Left hindlimb (tissue), 1 donor: ENCODE measurements at regions not wholly inside any gene's neighbourhood (a gene's known extent, or its start where the extent isn't known, plus 50 kb on each side); places are given as distances from the start of the nearest gene placed in this dataset.

ENCODE experiments used
- DNase-seq: peaks from one replicate; pipeline ENCODE4 v3.0.0-alpha.2; 2018

DNA sequence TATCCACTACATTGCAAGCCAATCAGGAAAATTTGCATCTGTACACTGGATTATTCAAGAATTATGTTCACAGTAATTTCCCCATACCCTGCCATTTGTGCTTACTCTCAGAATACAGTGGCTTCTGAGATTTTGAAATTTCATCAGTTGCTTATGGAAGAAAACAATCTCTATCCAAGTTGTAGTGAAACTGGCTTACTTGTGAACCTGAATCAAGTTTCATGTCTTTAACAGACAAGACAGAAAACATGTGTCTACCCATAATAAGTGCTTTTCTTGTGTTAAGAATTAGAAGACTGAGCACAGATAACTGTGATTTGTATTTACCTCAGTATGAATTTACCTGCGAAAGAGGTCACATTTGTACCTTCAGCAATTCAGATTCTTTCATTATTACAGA lies 672.7 kb upstream of the ADGRL2 start:
- no peak for DNase-seq

DNA sequence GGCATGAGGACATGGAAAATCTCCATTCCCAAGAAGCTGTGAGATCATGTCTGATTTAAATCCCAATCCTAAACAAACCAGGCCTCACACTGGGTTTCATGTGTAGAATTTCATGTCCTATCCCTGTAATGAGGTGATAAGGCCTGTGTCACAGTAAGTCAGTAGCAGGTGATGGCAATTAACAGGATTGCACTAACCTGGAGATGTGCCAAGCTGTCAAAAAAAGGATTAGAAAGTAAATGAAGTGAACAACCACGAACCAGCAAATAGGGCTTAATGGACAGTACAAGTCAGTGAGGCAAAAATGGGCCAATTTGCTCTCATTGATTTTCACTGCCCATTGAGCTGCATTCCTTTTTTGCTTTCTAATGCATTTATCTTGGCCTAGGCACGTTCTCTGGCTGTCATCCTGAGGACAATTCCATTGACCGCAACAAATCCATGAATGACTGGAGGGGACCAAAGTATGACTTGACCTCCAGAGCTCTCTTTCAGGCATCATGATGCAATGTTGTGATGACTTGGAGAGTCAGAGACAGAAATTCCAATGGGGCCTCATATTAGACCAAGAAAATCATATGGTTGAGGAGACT lies 673.6 kb upstream of the ADGRL2 start:
- no peak for DNase-seq

DNA sequence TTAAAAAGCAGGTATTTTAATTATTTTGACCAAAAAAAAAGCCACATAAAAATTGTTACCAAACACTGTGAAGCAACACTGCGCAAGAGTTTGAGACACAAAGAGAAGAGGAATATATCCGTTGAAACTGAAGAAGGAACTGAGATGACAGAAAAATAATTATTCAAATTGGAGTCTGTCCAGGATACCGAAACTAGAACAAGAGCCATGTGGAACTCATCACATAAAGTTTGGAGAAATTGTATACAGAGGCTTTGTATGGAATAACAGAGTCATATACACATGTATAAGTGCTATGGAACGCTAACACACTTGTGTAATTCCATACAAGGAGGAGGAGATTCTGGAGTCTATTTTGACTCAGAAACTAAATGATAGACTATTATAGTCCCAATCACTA lies 675.1 kb upstream of the ADGRL2 start:
- no peak for DNase-seq

DNA sequence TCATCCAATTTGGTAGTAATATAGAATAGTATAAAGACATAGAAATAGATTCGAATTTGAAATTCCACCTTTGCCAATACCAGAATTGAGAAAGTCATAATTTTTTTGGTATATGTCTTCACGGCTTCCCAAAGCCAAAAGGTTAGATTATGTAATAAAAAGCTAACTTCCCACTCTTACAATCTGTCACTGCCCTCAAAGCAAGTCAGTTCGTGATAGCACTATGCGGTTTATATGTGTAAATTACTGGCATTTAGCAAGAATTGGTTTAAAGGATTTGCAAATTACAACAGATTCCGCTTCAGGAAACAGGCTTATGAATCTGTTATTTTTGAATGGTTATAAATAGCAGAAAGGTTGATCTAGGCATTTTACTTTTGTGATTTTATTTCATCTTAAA lies 679.4 kb upstream of the ADGRL2 start:
- DNase-seq: no peak

DNA sequence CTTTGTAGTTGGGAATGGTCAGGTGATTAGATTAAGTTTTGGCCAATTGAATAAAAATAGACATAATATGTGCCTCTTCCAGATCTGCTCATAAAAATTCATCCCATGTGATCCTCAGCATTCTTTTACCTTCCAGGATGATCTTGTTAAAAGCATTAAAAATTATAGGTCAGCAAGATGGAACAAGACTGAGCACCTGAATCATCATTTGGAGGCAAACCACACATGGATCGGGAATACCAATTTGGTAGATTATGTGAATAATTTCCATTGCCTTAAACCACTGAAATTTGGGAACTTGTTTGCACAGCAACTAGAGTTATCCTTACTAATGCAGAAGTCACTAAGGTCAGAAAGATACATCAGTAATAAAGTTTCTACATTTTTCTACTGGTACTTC lies 681.4 kb upstream of the ADGRL2 start:
- no peak for DNase-seq

DNA sequence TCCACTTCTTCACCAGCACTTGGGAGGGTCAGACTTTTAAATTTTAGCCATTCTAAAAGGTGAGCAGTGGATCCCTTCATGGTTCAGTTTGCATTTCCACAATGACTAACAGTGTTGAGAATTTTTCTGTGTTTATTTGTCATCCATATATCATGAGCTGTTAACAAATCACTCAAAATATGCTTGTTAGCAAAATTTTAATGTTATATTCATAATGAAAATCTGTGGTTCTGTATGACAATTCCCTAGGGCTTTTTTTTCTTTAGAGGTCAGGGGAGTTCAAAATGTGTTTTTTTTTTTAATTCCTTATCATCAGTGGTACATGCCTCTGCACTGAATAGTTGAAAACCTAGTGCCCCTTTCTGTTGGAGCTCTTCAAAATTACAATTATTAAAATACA lies 682.2 kb upstream of the ADGRL2 start:
- DNase-seq: no peak

DNA sequence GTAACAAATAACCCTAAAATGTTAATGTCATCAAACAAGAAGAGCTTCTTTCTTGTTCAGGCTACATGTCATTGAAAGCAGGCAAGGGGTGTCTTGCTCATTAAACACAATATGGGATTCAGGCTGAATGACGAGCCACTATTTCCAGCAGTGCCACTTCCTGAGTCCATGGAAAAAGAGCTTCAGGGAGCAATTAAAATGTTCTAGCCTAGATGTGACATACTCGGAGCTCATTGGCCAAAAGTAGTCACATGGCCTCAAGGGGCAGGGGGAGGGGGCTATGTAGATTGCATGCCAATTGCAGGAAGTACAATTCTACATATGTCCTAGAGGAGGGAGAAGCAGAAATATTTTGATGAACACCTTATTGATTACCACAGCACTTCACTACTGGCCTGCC lies 685.3 kb upstream of the ADGRL2 start:
- no peak for DNase-seq

DNA sequence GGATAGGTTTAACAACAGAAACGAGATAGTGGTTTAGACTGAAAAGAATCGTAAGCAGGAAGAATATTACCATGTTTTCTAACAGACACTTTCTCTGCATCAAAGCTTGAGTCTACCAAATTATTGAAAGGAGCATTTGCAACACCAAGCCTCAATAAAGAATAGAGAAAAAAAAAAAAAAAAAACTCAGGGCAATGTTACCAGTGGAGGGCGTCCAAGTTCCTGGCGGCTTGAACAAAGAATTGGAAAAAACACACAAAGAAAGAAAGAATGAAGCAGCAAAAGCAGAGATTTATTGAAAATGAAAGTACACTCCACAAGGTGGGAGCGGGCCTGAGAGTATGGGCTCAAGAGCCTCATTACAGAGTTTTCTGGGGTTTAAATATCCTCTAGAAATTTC lies 686.5 kb upstream of the ADGRL2 start:
- no peak for DNase-seq

DNA sequence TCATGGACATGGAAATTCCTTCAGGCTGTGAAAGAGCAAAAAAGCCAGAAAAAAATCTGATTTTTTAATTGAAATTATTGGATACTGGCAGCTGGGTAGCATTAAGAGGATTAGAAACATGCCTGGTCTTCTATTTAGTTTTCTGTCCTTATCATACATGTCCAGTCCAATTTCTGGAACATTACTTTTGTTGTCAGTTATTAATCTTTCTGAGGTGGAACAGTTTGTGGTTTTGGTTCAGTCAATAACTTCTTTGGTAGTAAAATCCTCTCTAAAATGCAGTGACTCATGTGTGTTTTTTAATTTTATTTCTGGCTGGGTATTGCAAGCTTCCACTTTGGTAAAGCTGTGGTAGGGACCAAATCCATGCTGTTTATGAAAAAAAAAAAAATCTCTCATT lies 687.0 kb upstream of the ADGRL2 start:
- no peak for DNase-seq

DNA sequence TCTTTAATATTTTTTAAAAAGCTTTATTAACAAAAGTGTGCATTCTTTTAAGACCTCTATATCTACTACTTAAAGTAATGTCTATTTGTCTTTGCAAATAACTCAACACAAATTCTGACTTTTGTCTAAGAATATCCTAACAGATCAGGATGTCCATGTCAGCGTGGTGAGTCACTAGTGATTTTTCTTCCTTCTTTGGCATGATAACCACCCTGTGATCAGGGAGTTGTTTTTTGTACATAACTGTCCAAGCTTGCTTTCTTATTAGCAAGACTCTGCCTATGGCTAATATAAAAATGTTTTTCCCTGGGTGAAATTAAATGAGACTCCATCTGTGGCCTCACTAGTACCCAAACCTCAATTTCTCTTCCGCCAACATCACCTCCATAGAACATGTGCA lies 688.9 kb upstream of the ADGRL2 start:
- no peak for DNase-seq

DNA sequence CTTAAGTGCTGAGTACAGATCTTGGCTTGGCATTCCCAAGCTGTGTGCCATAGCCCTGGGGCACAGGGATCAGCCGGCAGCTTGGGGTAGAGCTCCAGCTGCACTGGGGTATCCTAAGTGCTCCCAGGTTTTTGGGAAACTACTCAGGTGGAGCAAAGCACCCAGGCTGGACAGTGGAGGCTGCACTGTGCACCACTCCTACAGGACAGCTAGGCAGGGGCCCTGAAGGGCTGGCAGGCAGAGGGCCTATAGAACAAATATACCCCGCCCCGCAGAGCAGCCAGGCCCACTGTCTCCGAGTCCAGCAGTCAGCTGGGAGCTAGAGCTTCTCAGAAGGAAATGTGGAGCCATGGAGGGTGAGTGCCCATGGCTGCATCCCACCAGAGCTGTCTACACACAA lies 691.7 kb upstream of the ADGRL2 start:
- DNase-seq: no peak

DNA sequence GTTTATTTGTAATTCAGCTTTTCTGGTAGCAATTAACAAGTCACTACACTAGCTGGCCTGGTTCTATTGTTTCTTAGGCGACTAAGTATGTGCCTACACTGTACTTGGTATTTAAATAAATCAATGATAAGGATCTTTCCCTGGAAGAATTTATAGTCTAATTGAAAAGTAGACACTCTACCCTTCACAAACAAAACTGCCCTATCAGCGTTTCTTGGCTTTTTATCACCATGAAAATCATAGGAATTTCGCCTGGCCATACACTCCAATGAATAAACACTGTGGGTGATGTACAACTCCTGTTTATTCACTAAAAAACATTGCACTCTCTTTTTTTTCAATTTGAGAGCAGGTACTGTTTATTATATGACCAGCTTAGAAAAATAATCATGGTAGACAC lies 702.9 kb upstream of the ADGRL2 start:
- DNase-seq: no peak

DNA sequence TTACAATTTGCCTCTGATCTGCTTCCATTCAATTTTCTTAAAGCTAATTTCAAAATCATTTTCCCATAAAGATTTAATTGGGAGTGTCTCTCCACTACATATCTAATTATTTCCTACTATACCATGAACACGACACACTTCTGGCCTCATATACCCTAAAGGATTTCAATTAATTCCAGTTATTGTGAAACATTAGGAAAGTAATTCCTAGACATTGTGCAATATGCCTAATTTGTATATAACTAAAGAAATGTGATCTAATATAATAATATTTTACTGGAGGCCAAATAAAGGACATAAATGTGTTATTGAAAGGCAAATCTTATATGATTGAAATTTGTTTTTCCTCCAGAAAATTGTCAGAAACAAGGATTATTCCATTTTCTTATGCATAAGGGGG lies 727.2 kb upstream of the ADGRL2 start:
- no peak for DNase-seq

DNA sequence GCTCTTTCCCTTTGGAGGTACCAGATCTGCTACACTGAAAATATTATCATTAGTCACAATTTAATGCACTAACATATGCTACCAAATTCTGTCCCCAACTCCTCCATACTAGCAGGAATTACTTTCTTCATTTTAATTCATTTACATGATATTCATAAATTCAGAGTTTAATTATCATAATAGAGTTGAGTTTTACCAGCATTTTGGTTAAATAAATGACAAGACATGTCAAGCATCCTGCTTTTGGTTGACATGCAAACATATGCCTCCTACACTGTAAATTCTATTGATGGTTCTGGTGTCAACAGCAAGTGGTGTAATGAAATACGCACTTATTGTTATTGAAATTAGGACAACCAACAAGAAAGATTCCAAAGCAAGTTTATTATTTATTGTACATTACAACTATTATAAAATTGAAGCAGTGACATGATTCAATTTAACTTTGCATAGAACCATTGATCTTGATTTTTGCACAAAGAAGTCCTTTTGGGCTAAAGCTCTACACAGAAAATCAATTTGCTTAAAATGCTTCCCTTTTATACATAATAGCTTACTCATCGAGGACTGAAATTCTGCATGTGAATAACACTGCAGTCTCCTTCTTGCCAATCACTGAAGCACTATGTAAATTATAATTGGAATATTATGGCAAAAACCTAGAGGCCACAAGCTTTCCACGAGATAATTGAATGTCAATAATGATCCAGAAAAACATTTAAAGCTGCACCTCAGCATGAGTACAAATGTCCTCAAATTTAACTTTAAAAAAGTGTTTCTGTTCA lies 728.6 kb upstream of the ADGRL2 start:
- no peak for DNase-seq

DNA sequence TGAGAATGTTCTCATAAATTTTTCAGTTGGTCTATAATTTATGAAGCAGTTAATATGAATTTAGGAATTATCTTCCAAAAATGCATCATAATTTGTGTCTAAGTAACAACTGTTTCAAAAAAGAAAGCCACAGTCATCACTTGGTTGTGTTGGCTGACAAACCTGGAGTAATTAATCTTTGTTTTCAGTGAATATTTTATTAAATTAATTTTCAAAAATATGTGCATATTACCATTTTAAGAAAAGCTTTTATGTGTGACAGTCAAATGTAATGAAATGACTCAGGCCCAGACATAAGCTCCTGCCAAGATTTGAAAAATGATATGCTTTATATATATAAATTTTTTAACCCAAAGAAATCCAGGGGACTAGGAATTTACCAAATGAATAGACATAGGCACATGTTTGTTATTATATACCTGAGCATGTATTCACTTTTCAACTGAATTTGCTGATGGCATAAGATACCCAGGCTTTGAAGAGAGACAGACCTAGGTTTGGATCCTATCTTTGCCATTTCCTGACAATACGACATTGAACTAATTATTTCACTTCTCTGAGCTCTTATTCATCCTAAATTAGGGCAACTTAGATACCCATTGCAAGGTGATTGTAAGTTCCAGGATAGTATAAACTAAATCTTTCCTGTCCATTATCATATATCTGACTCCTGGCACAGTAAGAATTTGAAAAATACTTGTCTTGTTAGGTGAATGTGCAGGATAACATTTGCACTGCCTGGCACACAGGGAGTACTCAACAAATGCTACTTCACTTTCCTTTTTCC lies 729.5 kb upstream of the ADGRL2 start:
- DNase-seq: no peak

DNA sequence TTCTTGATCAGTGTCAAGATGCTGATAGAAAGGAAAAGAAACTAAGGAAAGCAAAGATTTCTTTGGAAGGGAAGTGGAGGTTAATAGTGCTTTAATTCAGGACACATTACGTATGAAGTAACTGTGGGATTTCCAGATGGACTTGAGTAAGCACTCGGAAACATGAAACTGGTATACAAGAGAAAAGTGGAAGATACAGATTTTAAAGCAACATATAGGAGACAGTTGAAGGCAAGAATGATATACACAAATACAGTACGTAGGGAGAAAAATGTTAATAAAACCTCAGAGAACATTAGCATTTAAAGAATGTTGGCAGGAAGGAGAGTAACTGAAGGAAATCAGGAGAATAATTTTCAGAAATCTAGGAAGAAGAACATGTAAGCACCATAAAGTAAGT lies 730.9 kb upstream of the ADGRL2 start:
- no peak for DNase-seq

DNA sequence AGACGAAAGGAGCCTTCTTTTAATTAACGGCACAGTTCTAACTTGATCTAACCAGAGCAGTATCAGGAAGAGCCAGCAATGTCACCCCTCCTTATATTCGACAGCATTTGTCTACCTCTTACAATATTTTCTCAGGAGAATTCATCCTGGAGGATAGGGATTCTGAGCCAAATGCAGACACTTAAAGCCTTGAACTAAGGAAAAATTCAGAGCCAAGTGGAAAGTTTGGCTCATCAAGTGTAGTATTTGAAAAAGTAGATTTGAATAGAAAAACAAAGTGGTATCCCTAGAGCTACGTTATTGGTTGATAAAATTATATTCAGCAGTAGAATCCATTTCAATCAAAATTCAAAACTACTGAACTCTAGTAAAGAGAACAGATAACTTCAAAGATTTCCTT lies 732.0 kb upstream of the ADGRL2 start:
- DNase-seq: no peak

DNA sequence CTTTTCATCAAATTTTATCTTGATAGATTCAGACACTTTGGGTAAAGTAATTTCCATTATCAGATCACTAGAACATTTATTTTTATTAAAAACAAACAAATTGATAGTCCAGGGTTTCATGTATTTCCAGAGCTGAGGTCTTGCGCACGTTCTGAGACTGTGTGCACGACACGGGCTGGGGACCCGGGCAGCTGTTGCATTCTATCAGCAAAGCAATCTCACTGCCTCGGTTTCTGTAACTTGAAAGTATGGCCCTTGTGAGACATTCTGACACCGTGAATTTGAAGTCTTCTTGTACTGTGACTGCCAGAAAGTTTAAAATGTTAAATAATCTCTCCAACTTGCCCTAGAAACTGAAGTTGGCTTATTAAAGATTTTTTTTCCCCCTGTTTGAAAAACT lies 746.9 kb upstream of the ADGRL2 start:
- no peak for DNase-seq

DNA sequence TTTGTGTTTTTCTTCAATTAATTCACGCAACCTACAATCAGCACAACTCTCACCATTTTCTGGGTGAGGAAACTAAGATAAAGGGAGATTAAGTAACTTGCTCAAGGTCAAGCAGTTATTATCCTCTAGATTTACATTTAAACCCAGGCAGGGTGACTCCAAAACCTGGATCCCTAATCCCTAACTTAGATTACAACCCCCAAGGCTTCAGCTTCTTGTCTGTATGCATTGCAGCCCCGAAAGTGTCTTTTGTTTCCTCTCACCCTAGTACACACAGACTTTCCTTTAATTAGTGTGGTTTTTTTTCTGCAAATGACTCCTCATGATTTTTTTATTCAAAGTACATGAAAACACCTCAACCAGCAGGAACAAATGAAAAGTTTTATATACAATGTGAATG lies 748.6 kb upstream of the ADGRL2 start:
- no peak for DNase-seq

DNA sequence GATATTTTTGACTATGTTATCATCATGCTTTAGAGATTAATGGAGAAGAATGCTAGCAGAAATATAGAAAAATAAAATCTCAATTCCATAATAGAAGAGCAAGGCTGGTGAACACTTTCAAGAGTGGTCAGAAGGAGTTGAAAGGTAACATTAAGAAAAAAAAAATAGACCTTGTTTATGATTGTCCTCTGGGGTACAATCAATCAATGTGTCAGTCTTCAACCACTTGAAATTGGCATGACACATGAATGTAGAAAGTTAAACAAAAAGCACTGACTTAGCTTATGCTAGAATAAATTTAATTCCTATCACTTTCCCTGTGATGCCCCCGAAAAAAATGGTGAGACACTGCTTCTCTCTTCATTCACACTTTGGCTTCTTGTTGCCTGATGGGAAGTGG lies 750.3 kb upstream of the ADGRL2 start:
- no peak for DNase-seq

DNA sequence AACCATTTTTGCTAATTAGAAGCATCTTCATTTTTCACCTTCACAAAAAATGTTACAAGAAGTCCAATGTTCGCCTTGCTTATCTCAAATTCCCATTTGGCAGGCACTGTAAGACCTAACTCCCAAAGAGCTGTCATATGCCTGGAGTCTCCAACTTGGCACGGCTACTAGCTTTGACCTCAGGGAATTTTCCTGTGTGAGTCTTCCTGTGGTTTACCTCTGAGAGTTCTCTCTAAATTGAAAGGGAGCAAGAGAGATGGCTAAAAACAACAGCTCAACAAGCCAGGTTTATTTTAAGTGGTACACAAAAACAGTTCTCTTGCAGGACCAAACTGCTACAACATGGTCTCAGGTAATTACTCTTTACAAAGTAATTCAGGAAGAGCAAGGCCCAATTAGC lies 756.0 kb upstream of the ADGRL2 start:
- no peak for DNase-seq

DNA sequence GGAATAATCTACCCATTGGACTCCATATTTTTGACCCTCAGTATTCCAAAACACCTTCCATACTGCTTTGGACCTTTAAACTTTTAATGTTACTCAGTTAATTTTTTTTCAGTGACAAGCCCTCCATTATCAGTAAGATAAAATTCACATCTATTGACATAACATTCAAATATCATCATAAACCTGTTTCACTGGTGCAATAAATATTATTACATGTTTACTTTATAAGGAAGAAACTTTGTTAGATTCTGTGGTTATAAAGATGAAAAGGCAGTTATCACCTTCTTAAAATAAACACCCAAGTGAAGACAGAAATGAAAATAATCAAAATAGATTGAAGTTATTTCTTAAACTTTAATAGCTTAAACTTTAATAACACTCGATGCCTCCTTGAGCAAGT lies 758.5 kb upstream of the ADGRL2 start:
- DNase-seq: no peak

DNA sequence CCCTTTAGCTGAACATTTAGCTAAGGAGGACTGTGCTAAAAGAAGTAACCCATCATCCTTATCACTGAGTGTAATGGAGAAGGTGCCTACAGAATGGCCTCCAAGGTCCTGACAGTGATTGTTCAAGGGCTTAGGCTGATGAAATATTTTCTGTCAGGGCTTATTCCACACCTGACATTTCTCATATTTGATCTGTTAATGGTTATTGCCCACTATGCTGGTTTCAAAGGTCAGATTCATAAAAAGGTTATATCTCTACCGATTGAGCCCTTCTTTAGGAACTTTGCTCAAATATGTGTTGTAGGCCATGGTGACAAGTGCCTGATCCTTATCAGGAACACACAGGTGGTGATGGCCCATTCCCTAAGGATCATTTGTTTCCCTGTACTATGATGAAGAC lies 766.4 kb upstream of the ADGRL2 start:
- no peak for DNase-seq

DNA sequence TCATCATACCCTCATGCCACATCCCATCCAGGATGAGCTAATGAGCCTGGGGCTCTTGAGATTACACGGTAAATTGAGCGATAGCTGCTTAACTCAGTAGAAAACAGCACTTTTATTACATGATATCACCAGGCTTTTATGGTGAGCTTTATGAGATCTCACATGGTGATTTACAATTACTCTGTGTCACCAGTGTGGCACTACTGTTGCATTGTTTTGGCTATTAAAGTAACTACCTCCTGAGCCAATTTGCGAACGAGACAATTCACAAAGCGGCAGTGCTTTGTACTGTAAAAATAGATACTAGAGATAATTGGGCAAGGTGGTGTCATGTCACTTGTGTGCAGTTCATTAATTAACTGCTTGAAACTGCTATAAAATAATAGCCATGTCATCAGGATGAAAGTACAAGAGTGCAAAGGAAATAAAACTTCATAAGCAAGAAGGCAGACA lies 767.7 kb upstream of the ADGRL2 start:
- no peak for DNase-seq
